Common myeloid progenitor, CD34-positive (primary cell): ENCODE measurements at regions not wholly inside any gene's neighbourhood (a gene's known extent, or its start where the extent isn't known, plus 50 kb on each side); places are given as distances from the start of the nearest gene placed in this dataset.

Experiments
- CTCF ChIA-PET: fragments of 350-600 bp; sonication (Branson Sonifier 250); formaldehyde crosslinking; loops from one replicate; lab custom pipeline; 2021; ENCODE audit warnings: antibody characterized with exemption; lab: Charles Lee
- POLR2A ChIA-PET: fragments of 350-600 bp; sonication (Branson Sonifier 250); formaldehyde crosslinking; loops from one replicate; lab custom pipeline; 2021; ENCODE audit warnings: antibody characterized with exemption; lab: Charles Lee
- DNase-seq, 3 donors: peaks; one replicate each; pipeline versions ENCODE4 v3.0.0 to v3.0.0-alpha.2; 2013
- H3K27ac ChIP-seq, 2 experiments: 1 replicate in 1 of 2; 2 replicates in 1 of 2; pipeline ENCODE4 v1.7.0; 2013; ENCODE audit warnings: inconsistent platforms in 2 of 2, low read length in 2 of 2, mild to moderate bottlenecking in 2 of 2, low read depth in 1 of 2, moderate library complexity in 1 of 2; ENCODE audit not compliant: severe bottlenecking in 2 of 2, insufficient read depth in 1 of 2, poor library complexity in 1 of 2
- H3K27me3 ChIP-seq, 5 experiments: replicated peaks in 2 of 5; 1 replicate in 3 of 5; 2 replicates in 2 of 5; pipeline versions ENCODE4 v1.6.1 to v1.7.0; 2013; ENCODE audit warnings: low read length in 4 of 5, mild to moderate bottlenecking in 2 of 5, moderate library complexity in 2 of 5, inconsistent platforms in 1 of 5; ENCODE audit not compliant: insufficient read depth in 5 of 5, control insufficient read depth in 4 of 5
- H3K36me3 ChIP-seq, 4 experiments: 1 replicate in 2 of 4; 2 replicates in 2 of 4; pipeline versions ENCODE4 v1.6.1 to v1.7.0; 2013; ENCODE audit warnings: low read length in 3 of 4, control low read depth in 1 of 4, mild to moderate bottlenecking in 1 of 4; ENCODE audit not compliant: control insufficient read depth in 4 of 4, insufficient read depth in 4 of 4
- H3K4me1 ChIP-seq, 4 experiments: 1 replicate in 3 of 4; 2 replicates in 1 of 4; pipeline versions ENCODE4 v1.6.1 to v1.7.1; 2013; ENCODE audit warnings: low read length in 3 of 4, mild to moderate bottlenecking in 3 of 4, control low read depth in 1 of 4, inconsistent platforms in 1 of 4, moderate library complexity in 1 of 4; ENCODE audit not compliant: control insufficient read depth in 4 of 4, insufficient read depth in 4 of 4; ENCODE audit errors: control extremely low read depth in 1 of 4
- H3K4me3 ChIP-seq, 7 experiments: 1 replicate in 4 of 7; 2 replicates in 3 of 7; pipeline versions ENCODE4 v1.5.1 to v1.7.0; 2013; ENCODE audit warnings: mild to moderate bottlenecking in 7 of 7, low read length in 6 of 7, moderate library complexity in 6 of 7, inconsistent platforms in 2 of 7, low read depth in 2 of 7, control low read depth in 1 of 7; ENCODE audit not compliant: insufficient read depth in 4 of 7, control insufficient read depth in 1 of 7; ENCODE audit errors: extremely low read depth in 1 of 7
- H3K9me3 ChIP-seq, 5 experiments: 1 replicate in 4 of 5; 2 replicates in 1 of 5; pipeline versions ENCODE4 v1.6.1 to v1.7.1; 2013; ENCODE audit warnings: low read length in 4 of 5, mild to moderate bottlenecking in 2 of 5, inconsistent platforms in 1 of 5, low read depth in 1 of 5, moderate library complexity in 1 of 5; ENCODE audit not compliant: control insufficient read depth in 4 of 5, insufficient read depth in 2 of 5; ENCODE audit errors: control extremely low read depth in 1 of 5
- WGBS: methylation state at CpG from one replicate; pipeline ENCODE4 v1.1.5; 2013; ENCODE audit not compliant: insufficient coverage; 5-methylcytosine and 5-hydroxymethylcytosine counted together

GRCh38 chr21:20613654-20614053, 384.6 kb upstream of the NCAM2 start:
- WGBS = 100% methylated on average over 1 of the region's 2 CpGs
- H3K27ac ChIP-seq = no peak overlapping the region
- H3K36me3 ChIP-seq = no peaks in the 10 kb centered on the region
- CTCF ChIA-PET = no interaction called here
- no peaks in the 10 kb centered on the region for H3K9me3 ChIP-seq
- POLR2A ChIA-PET = no interaction called here
- H3K4me1 ChIP-seq = no peaks in the 10 kb centered on the region
- DNase-seq = no peak
- no peaks in the 10 kb centered on the region for H3K27me3 ChIP-seq
- no peak overlapping the region for H3K4me3 ChIP-seq

- Histone ChIP-seq H3K9me3 (no peaks in the 10 kb centered on the region), H3K4me1 (no peaks in the 10 kb centered on the region), H3K36me3 (no peaks in the 10 kb centered on the region), H3K27me3 (no peaks in the 10 kb centered on the region), H3K4me3 (no peak overlapping the region), H3K27ac (no peak overlapping the region)
- CTCF ChIA-PET = interaction anchor here (0.9 kb wide), 1 partner anchor 13 kb away, joined by 3 read pairs; no protein-coding TSS in a partner anchor
- no peak for DNase-seq
- 88% methylated on average over 5 of the region's 6 CpGs for WGBS
- POLR2A ChIA-PET = no interaction called here
Measured at GRCh38 chr21:20617130-20617529, 381.1 kb upstream of the NCAM2 start.

GRCh38 chr21:20618878-20619277, 379.3 kb upstream of the NCAM2 start:
- Histone ChIP-seq H3K27me3 (no peaks in the 10 kb centered on the region), H3K4me1 (no peaks in the 10 kb centered on the region), H3K9me3 (peaks cover 0 to 6% (median 1%) of the 10 kb centered on the region in 5 experiments), H3K36me3 (no peaks in the 10 kb centered on the region), H3K4me3 (no peak overlapping the region), H3K27ac (no peak overlapping the region)
- DNase-seq = no peak
- CTCF ChIA-PET = no interaction called here
- WGBS = 100% methylated on average over 2 of the region's 3 CpGs
- POLR2A ChIA-PET = no interaction called here

DNA sequence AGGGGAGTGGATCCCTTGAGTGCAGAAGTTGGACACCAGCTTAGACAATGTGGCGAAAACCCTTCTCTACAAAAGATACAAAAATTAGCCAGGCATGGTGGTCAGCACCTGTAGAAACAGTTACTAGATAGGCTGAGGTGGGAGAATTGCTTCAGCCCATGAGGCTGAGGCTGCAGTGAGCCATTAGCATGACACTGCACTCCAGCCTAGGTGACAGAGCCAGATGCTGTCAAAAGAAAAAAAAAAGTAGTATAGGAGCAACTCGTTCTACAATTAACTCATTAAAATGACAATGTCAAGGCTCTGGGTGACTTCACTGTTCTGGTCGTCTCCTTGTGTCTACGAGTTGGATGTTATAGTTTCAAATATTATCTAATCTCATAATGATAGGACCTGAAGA, 370.6 kb upstream of the NCAM2 start:
- no peak for DNase-seq
- Histone ChIP-seq H3K4me3 (no peak overlapping the region), H3K27me3 (no peaks in the 10 kb centered on the region), H3K27ac (no peak overlapping the region), H3K36me3 (no peaks in the 10 kb centered on the region), H3K9me3 (peaks cover 0 to 8% (median 1%) of the 10 kb centered on the region in 5 experiments), H3K4me1 (no peaks in the 10 kb centered on the region)
- ChIA-PET CTCF (no interaction called here), POLR2A (no interaction called here)
- no CpG with 5 or more reads among the region's 4 CpGs for WGBS

GRCh38 chr21:20631633-20632032, 366.6 kb upstream of the NCAM2 start:
- H3K4me1 ChIP-seq = no peaks in the 10 kb centered on the region
- no peak overlapping the region for H3K27ac ChIP-seq
- CTCF ChIA-PET = no interaction called here
- H3K4me3 ChIP-seq = no peak overlapping the region
- POLR2A ChIA-PET = no interaction called here
- no CpG with 5 or more reads among the region's 1 CpG for WGBS
- H3K36me3 ChIP-seq = no peaks in the 10 kb centered on the region
- no peaks in the 10 kb centered on the region for H3K9me3 ChIP-seq
- no peaks in the 10 kb centered on the region for H3K27me3 ChIP-seq
- no peak for DNase-seq

DNA sequence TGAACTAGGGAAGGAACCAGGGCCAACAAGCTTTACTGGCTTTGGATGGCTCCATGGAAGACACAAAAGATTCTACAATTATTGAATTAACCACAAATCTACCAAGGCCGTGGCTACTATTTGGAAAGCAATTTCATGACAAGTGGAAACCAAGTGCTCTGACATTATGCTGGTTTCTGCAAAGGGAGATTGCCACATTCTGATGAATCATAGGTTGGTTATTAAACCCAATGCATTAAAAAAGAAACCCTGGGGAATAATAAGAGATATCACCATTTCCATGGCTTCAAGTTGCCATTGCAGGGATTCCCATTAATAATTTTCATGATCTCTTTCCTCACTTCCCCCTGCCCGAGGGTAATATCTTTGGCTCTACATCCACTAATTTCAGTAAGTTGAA, 359.2 kb upstream of the NCAM2 start:
- CTCF ChIA-PET = no interaction called here
- no peak overlapping the region for H3K4me3 ChIP-seq
- DNase-seq = no peak
- no peaks in the 10 kb centered on the region for H3K9me3 ChIP-seq
- POLR2A ChIA-PET = no interaction called here
- H3K36me3 ChIP-seq = no peaks in the 10 kb centered on the region
- H3K4me1 ChIP-seq = no peaks in the 10 kb centered on the region
- no peaks in the 10 kb centered on the region for H3K27me3 ChIP-seq
- WGBS = 100% methylated on average over 2 of the region's 2 CpGs
- H3K27ac ChIP-seq = no peak overlapping the region

DNA sequence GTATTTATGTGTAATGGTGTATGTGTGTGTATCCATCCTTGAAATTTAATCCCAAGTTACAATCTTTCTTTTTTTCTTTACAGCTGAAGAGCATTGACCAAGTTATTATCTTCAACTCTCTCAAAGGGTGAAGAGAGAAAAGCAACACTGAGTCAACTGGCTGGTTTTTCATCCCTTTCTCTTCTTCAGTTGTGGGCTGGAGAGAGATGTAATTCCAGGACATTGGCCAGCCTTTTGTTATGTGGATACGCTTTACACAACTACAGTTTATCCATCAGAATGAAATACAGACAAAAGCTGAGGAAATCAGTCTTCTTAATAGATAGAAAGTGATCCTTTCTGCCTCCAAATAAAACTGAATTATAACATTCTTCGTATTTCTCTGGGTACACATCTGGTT, 357.0 kb upstream of the NCAM2 start:
- peaks cover 0 to 9% (median 5%) of the 10 kb centered on the region in 5 experiments for H3K9me3 ChIP-seq
- H3K4me3 ChIP-seq = no peak overlapping the region
- ChIA-PET POLR2A (no interaction called here), CTCF (no interaction called here)
- WGBS = no CpG with 5 or more reads among the region's 2 CpGs
- H3K4me1 ChIP-seq = no peaks in the 10 kb centered on the region
- H3K36me3 ChIP-seq = no peaks in the 10 kb centered on the region
- no peak for DNase-seq
- no peak overlapping the region for H3K27ac ChIP-seq
- no peaks in the 10 kb centered on the region for H3K27me3 ChIP-seq
